Activated T-cell treated with anti-CD3 and anti-CD28 coated beads, Interleukin-2, amount 50 U/mL, for 4 hours (primary cell): ENCODE measurements at regions not wholly inside any gene's neighbourhood (a gene's known extent, or its start where the extent isn't known, plus 50 kb on each side); places are given as distances from the start of the nearest gene placed in this dataset.

Experiments
- ATAC-seq, 2 donors: fragments of 200-7000 bp; cut with Tn5 transposase; one replicate each; pipeline ENCODE4 v1.10.0; 2021
- DNase-seq: peaks from one replicate; pipeline ENCODE4 v3.0.0-alpha.2; 2020
- H3K27me3 Mint-ChIP-seq: one replicate; pipeline ENCODE4 v1.8.0; 2021; ENCODE audit warnings: low read depth, mixed read lengths
- H3K36me3 Mint-ChIP-seq: one replicate; pipeline ENCODE4 v1.8.0; 2022; ENCODE audit warnings: mixed read lengths; ENCODE audit not compliant: insufficient read depth
- H3K4me1 Mint-ChIP-seq: one replicate; pipeline ENCODE4 v1.8.0; 2021; ENCODE audit warnings: low read depth, mixed read lengths
- H3K4me3 Mint-ChIP-seq: one replicate; pipeline ENCODE4 v1.8.0; 2021; ENCODE audit warnings: mild to moderate bottlenecking, moderate library complexity, mixed read lengths
- H3K9me3 Mint-ChIP-seq: one replicate; pipeline ENCODE4 v1.8.0; 2021; ENCODE audit warnings: mixed read lengths

DNA sequence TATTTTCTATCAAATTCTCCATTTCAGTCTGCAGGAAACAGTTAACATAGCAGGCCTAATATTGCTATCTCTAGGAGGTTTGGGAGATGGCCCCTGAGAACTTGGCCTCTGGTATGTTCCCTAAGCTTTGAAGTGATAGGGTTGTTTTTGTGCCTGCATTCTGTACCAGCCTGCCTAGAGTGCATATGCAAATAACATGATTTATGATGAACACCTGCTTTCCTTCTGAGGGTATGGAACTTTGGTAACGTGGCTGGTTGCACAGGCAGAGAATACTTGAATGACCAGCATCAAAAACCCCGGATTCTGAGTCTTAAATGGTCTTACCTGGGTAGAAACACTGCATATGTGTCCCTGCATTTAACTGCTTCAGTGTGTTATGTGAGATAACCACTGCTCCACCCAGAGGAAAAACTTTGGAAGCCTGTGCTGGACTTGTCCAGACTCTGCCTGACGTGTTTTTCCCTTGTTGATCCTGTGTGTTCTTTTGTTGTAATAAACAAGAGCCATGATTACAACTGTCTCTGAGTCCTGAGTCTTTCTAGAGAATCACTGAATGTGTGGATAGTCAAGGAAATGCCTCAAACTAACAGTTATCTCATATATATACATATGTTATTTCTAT lies 111.3 kb upstream of the ABCA1 start:
- peaks cover 13% of the 10 kb centered on the region for H3K9me3 Mint-ChIP-seq
- no peak overlapping the region for H3K4me3 Mint-ChIP-seq
- DNase-seq (no peak), ATAC-seq (no peak)
- H3K27me3 Mint-ChIP-seq = peaks cover 1% of the 10 kb centered on the region
- peaks cover 1% of the 10 kb centered on the region for H3K36me3 Mint-ChIP-seq
- H3K4me1 Mint-ChIP-seq = no peaks in the 10 kb centered on the region

DNA sequence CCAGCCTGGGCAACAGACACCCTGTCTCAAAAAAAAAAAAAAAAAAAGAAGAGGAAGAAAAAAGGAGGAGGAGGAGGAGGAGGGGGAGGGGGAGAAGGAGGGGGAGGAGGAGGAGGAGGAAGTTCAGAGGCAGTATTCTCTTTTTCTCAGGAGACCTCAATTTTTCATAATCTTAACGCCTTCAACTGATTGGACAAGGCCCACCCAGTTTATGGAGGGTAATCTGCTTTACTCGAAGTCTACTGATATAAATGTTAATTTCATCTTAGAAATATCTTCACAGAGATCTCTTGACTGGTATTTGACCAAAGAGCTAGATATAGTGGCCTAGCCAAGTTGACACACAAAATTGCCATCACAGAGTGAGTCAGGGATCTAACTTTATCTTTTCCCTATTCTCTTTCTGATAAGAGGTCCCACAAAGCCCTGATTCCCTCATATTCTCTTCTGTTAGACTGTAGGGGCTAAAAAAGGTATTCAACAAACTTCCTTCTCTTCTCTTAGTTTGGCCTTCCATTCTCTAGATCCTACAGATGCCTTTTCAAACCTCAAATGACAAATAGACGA lies 115.5 kb upstream of the ABCA1 start:
- no peak overlapping the region for H3K4me3 Mint-ChIP-seq

GRCh38 chr9:105044518-105044917 lies 116.6 kb upstream of the ABCA1 start:
- no peaks in the 10 kb centered on the region for H3K27me3 Mint-ChIP-seq
- no peaks in the 10 kb centered on the region for H3K4me1 Mint-ChIP-seq
- no peaks in the 10 kb centered on the region for H3K9me3 Mint-ChIP-seq
- H3K4me3 Mint-ChIP-seq = no peak overlapping the region
- DNase-seq = no peak
- ATAC-seq = no peak
- H3K36me3 Mint-ChIP-seq = no peaks in the 10 kb centered on the region

More for the DNA sequence above, 115.5 kb upstream of the ABCA1 start:
- H3K4me1 Mint-ChIP-seq = no peaks in the 10 kb centered on the region
- no peaks in the 10 kb centered on the region for H3K9me3 Mint-ChIP-seq
- DNase-seq = no peak
- no peaks in the 10 kb centered on the region for H3K27me3 Mint-ChIP-seq
- no peak for ATAC-seq
- H3K36me3 Mint-ChIP-seq = no peaks in the 10 kb centered on the region

DNA sequence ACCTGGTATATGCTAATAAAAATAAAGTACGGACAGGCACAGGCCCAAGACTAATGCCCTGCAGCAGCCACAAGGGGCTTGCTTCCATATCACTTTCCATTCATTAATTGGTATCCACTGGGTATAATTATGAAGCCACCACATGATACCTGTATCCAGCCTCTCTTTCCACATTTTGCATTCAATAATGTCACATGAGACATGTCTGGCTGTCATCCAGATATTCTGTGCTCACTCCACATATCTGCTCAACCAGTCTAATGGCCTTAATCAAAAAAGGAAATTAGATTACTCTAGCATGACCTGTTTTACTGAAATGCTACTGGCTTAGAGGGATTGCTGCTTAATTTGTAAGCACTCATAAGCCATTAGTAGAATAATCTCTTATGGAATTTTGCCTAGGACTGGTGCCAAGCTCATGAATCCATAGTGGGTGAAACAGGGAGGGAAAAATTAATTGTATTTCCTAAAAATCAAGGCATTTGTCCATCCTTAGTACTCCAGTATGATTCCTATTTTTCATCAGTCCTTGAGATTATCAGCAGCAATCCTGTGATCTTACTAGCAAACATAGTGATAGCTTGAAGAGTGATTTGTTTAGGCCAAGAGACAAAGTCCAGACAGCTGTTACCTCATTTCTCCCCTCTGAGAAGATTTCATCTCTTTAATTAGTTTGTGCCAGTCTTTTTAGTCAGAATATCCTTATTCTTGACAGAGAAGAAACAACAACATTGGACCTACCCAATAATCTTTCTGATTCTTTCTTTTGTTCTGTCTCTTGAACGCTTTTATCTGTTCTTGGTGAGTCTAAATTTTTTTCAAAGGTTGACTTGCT lies 119.2 kb upstream of the ABCA1 start:
- DNase-seq = no peak
- Mint-ChIP-seq H3K27me3 (no peaks in the 10 kb centered on the region), H3K4me3 (no peak overlapping the region), H3K4me1 (peaks cover 12% of the 10 kb centered on the region), H3K36me3 (no peaks in the 10 kb centered on the region), H3K9me3 (no peaks in the 10 kb centered on the region)
- no peak for ATAC-seq

- Mint-ChIP-seq H3K9me3 (no peaks in the 10 kb centered on the region), H3K36me3 (no peaks in the 10 kb centered on the region), H3K4me1 (peaks cover 18% of the 10 kb centered on the region), H3K27me3 (no peaks in the 10 kb centered on the region), H3K4me3 (no peak overlapping the region)
- DNase-seq (no peak), ATAC-seq (no peak)
Observed at GRCh38 chr9:105047742-105048041, 119.7 kb upstream of the ABCA1 start.

DNA sequence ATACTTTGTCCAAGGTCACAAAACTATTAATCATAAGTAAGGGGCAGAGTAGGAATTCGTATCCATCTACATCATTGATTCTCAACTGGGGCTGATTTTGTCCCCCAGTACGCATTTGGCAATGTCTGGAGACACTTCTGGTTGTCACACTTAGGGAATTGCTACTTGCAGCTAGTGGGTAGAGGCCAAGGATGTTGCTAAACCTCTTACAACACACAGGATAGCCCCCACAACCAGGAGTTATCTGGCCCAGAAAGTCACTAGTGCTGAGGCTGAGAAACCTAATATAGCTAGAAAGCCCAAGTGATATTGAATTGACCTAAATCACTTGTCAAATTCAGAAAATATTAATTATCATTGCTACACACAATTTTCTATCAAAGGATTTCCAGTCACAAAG lies 120.4 kb upstream of the ABCA1 start:
- H3K9me3 Mint-ChIP-seq = no peaks in the 10 kb centered on the region
- H3K4me3 Mint-ChIP-seq = no peak overlapping the region
- H3K27me3 Mint-ChIP-seq = no peaks in the 10 kb centered on the region
- no peaks in the 10 kb centered on the region for H3K36me3 Mint-ChIP-seq
- ATAC-seq (no peak), DNase-seq (no peak)
- peaks cover 24% of the 10 kb centered on the region for H3K4me1 Mint-ChIP-seq

GRCh38 chr9:105050296-105050695 lies 122.3 kb upstream of the ABCA1 start:
- no peaks in the 10 kb centered on the region for H3K27me3 Mint-ChIP-seq
- no peak for ATAC-seq
- H3K4me1 Mint-ChIP-seq = peaks cover 28% of the 10 kb centered on the region

DNA sequence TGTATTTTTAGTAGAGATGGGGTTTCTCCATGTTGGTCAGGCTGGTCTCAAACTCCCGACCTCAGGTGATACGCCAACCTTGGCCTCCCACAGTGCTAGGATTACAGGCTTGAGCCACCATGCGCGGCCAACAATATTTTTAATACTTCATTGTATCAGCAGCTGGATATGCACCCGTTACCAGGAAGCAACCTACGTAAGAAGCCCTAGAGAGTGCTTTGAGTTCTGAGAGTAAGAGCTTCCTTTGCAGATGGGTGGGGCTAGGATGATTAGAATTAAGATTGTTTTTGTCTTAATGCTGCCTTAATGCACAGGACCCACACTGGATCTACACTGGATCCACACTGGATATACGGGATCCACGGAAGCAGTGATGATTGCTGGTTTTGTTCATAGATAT lies 123.9 kb upstream of the ABCA1 start:
- Mint-ChIP-seq H3K36me3 (no peaks in the 10 kb centered on the region), H3K9me3 (no peaks in the 10 kb centered on the region), H3K4me1 (peaks cover 28% of the 10 kb centered on the region), H3K4me3 (peak overlapping the region; percentile 39), H3K27me3 (no peaks in the 10 kb centered on the region)
- DNase-seq (no peak), ATAC-seq (no peak)

More at GRCh38 chr9:105050296-105050695, 122.3 kb upstream of the ABCA1 start:
- no peak overlapping the region for H3K4me3 Mint-ChIP-seq
- no peaks in the 10 kb centered on the region for H3K9me3 Mint-ChIP-seq
- no peaks in the 10 kb centered on the region for H3K36me3 Mint-ChIP-seq
- no peak for DNase-seq

DNA sequence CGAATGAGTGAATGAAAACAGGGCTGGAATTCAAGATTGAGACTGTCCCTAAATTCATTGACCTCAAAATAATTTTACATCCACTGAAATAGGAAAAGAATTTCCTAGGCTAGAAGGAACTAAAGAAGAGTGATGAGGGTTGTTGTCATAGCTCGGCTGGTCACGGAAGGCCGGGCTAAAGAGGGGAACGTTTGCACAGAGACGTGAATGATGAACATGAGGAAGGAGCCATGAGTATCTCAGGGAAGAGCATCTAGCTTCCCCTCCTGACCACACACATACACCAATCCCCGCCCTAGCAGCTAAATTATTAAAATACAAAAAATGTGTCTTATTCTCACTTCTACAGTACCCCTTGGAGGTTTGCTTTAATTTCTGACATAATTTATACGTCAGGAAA lies 124.4 kb upstream of the ABCA1 start:
- H3K27me3 Mint-ChIP-seq = no peaks in the 10 kb centered on the region
- no peaks in the 10 kb centered on the region for H3K9me3 Mint-ChIP-seq
- peaks cover 28% of the 10 kb centered on the region for H3K4me1 Mint-ChIP-seq
- DNase-seq = no peak
- H3K36me3 Mint-ChIP-seq = no peaks in the 10 kb centered on the region
- no peak for ATAC-seq
- no peak overlapping the region for H3K4me3 Mint-ChIP-seq

- Mint-ChIP-seq H3K36me3 (no peaks in the 10 kb centered on the region), H3K4me1 (peaks cover 28% of the 10 kb centered on the region), H3K4me3 (no peak overlapping the region), H3K9me3 (no peaks in the 10 kb centered on the region), H3K27me3 (no peaks in the 10 kb centered on the region)
- peak; percentile 21 for DNase-seq
- peak; percentile 93 to 95 for ATAC-seq
Observed at GRCh38 chr9:105053209-105053652, 125.3 kb upstream of the ABCA1 start.

DNA sequence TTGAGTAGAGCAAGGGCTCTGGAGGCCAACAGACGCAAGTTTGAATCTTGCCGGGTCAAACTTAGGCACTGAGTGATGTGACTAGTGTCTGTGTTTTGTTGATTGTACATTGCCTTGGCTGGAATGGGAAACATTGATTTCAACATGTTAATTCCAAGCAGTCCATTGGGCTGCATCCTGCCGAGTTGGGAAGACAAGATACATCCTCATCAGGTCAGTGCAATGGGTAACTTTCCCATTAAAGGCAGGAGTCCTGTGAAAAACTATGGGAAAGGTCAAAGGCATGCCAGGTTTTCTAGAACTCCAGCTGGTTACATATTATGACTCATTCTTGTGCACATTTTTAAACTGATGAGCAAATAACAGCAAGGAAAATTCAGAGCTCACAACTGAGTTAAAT lies 126.5 kb upstream of the ABCA1 start:
- H3K9me3 Mint-ChIP-seq = no peaks in the 10 kb centered on the region
- no peaks in the 10 kb centered on the region for H3K36me3 Mint-ChIP-seq
- no peaks in the 10 kb centered on the region for H3K27me3 Mint-ChIP-seq
- ATAC-seq = no peak
- H3K4me1 Mint-ChIP-seq = peaks cover 28% of the 10 kb centered on the region
- H3K4me3 Mint-ChIP-seq = no peak overlapping the region
- DNase-seq = no peak

- H3K9me3 Mint-ChIP-seq = no peaks in the 10 kb centered on the region
- H3K4me3 Mint-ChIP-seq = no peak overlapping the region
- ATAC-seq (no peak), DNase-seq (no peak)
- peaks cover 1% of the 10 kb centered on the region for H3K36me3 Mint-ChIP-seq
- H3K4me1 Mint-ChIP-seq = peaks cover 25% of the 10 kb centered on the region
- H3K27me3 Mint-ChIP-seq = no peaks in the 10 kb centered on the region
Observed at GRCh38 chr9:105055917-105056316, 128.0 kb upstream of the ABCA1 start.

DNA sequence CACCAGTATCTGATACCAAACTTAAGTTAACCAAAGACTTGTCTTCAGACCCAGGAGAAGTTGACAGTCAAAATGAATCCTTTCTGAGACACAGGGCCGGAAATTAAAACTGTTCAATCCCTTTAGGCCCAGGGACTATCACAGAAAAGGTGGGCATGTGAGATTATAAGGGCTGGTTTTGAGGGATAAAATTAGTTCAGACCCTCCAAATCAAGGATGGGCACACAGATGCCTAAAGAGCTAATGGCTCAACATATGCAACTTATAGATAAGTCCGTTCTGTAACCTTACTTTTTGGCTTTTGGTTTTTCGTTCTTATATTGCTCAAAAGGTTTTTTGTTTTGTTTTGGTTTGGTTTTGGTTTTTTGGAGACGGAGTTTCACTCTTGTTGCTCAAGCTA lies 129.6 kb upstream of the ABCA1 start:
- H3K4me1 Mint-ChIP-seq = peaks cover 11% of the 10 kb centered on the region
- DNase-seq = no peak
- H3K4me3 Mint-ChIP-seq = no peak overlapping the region
- H3K27me3 Mint-ChIP-seq = peaks cover 7% of the 10 kb centered on the region
- peaks cover 1% of the 10 kb centered on the region for H3K36me3 Mint-ChIP-seq
- no peak for ATAC-seq
- no peaks in the 10 kb centered on the region for H3K9me3 Mint-ChIP-seq

DNA sequence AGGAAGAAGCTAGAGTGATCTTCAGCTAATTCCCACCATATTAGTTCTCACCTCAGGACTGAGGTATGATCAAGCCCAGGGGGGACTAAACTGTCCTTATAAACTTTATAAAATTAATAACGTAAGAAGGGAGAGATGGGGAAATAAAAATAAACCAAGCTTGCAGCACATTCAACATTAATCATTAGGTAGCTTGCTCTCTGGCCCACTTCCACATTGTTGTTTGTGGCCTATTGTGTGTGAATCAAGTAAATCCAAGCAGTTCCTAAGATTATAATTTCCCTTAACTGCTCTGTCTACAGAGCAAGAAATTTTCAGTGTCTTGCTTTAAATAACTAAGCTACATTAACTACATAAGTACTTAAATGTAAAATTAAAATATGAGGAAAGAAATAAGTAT lies 131.3 kb upstream of the ABCA1 start:
- peaks cover 9% of the 10 kb centered on the region for H3K4me1 Mint-ChIP-seq
- no peak overlapping the region for H3K4me3 Mint-ChIP-seq
- H3K36me3 Mint-ChIP-seq = peaks cover 1% of the 10 kb centered on the region
- H3K27me3 Mint-ChIP-seq = peaks cover 8% of the 10 kb centered on the region
- ATAC-seq (no peak), DNase-seq (no peak)
- no peaks in the 10 kb centered on the region for H3K9me3 Mint-ChIP-seq
